G401 (cell line): ENCODE measurements at regions not wholly inside any gene's neighbourhood (a gene's known extent, or its start where the extent isn't known, plus 50 kb on each side); places are given as distances from the start of the nearest gene placed in this dataset.

Source experiments
- DNase-seq: peaks from one replicate; pipeline ENCODE4 v3.0.0-alpha.2; 2015; ENCODE audit warnings: low spot score
- in situ Hi-C: cut with HindIII; loops from 2 replicates; pipeline ENCODE4 v1.10.0; 2016; ENCODE audit warnings: low sequenced_read_pairs, mixed read lengths

DNA sequence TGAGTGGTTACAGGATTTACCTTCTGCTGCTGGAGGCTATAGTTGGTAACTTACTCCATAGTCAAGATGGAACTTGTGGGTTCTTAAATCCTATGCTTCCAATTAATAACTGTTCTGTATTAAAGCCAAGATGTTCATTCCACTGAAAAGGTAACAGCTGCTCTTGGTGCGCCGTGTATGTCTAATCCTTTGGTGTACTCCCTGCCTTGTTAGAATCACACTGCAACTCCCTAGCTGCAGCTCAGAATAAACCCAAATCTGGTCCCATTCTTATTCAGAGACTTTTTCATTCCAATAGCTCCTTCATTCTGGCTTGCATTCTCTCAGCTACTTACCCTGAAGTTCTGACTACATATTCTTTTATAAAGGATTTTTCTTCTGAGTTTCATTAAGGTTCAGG is 1355.5 kb downstream of the MAT2B start:
- DNase-seq, result no peak
- in situ Hi-C loops, result no loop called here

DNA sequence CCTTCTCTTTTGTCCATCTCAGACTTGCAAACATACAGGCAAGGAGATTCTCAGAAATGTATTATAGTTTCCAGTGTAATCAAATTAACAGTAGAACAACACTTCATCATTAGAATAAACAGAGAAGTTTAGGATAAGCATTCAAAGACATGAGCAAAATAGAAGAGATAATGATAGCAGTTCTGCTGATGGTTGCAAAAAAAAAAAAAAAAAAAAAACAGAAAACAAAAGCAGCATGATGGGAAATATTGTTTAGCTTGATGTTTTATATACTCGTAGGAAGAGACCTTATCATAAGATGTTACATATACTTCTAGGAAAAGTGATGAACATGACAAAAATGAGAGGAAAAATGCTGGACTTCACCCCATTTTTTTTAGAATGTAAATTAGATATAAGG is 1356.2 kb downstream of the MAT2B start:
- no peak for DNase-seq
- in situ Hi-C loops, result no loop called here

DNA sequence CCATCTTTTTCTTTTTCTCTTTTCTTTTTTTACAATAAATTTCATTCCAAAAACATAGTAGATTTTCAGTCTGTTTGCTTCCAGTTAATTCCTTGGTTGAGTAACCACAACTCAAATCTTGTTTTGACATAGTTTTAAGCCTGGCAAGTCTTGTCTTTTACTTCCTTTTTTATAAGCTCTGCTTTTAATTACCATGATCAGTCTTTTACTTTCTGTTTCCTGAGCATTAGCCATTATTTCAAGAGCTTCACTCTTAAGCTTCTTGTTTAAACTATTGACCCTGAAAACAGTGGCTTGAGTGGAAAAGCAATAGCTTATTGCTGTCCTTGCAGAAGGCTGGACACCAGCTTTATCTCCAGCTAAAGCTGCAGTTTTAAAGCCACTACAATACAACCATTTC is 1363.3 kb downstream of the MAT2B start:
- no peak for DNase-seq
- in situ Hi-C loops, result no loop called here

DNA sequence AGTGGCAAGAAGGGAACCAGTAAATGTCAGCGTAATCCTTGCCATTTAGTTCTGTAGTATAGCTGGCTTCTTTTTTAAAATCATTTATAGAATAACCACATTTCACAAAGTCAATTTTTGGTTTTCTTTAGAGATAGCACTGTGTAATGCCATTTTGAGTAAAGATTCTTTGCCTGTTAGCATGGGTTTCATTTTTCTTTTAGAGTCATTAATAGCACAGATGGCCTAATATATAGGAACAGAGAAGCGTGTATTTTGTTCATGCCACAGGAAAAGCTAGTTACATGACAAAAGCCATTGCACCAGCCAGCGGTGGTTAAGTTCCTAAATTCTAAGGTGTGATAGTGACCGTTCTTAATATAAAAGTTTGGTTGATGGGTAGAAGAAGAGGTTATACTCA is 1363.9 kb downstream of the MAT2B start:
- no peak for DNase-seq
- in situ Hi-C loops, result no loop called here

DNA sequence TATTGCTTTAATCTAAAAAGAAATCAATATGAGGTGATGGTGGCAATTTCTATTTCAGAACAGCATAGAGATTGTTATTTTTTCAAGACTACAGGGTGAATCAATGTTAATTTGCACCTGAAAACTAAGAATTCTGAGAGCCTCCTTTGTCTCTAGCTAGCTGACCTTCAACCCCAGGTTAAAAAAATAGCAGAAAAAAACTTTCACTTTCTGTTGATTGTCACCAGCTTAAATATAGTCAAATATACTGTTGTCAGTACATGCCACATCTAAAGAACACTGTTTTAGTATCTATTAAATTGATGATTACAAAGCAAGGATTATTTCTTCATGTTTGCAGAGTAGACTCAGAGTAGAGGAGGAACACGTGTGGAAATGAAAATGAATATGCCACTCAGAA is 1371.4 kb downstream of the MAT2B start:
- DNase-seq, result no peak
- in situ Hi-C loops, result no loop called here

DNA sequence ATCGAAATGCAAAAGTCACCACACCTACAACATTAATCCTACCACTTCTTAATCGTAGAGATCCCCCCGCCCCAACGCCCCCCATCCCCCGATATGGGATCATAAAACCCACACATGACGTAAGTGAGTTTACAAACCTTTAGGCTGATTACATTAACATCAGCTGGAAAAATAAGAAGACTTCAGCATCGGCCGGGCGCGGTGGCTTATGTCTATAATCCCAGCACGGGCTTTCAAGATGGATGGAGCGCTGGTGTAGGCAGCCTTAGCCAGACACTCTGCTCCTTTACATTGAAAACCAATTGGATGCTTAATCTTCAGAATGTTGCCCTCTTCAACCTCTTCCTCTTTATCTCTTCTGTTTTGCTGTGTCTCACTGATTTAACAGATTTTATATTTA is 1376.0 kb downstream of the MAT2B start:
- in situ Hi-C loops, result no loop called here
- DNase-seq, result no peak

DNA sequence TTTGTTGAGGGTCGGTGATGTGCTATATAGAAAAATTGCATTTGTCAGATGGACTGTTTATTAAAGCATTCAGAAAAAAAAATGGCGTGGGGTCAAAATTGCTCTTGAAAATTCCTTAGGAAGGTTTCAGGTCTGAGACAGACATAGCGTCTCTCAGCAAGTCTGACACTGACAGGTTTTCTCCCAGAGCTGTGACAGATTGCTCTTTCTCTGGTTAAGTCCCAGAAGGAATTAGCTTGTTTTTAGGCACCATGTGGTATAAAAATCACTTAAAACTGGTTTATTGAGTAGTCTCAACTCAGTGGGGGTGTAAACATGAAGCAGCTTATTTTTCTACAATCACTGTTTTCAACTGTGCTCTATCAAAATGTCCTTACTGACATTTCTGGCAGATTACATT is 1379.8 kb downstream of the MAT2B start:
- no peak for DNase-seq
- in situ Hi-C loops, result no loop called here

DNA sequence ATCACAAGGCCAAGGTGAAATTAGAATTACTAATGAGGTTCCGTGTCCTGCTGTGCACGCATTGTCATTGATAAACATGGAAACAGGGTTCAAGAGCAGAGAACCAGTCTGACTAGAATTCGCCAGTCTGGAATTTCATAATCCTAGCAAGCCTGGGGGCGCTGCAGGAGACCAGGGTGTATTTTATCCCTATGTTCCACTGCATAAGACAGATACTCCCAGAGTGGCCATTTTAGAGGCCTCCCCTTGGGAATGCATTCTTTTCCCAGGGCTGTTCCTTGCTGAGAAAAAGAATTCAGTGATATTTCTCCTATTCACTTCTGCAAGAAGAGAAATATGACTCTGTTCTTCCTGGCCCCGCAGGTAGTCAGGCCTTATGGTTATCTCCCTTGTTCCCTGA is 1387.7 kb downstream of the MAT2B start:
- DNase-seq, result no peak
- in situ Hi-C loops, result no loop called here

DNA sequence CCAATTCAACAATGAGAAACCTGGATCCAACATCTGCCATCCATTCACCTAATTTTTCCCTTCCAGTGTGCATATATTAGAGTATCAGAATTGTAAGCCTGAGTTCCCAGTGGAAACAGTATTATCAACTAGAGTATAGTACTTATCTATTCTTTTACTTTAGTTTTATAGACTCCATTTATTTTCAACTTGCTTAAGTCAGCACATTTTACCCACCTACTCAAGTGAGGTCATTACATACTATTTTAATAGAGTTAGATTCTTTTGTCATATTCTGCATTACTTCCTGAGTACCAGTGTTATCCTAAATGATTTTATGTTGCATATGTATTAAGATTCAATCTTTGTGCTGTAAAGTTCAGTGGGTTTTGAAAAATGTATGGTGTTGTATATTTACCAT is 1393.3 kb downstream of the MAT2B start:
- DNase-seq, result no peak
- in situ Hi-C loops, result no loop called here

DNA sequence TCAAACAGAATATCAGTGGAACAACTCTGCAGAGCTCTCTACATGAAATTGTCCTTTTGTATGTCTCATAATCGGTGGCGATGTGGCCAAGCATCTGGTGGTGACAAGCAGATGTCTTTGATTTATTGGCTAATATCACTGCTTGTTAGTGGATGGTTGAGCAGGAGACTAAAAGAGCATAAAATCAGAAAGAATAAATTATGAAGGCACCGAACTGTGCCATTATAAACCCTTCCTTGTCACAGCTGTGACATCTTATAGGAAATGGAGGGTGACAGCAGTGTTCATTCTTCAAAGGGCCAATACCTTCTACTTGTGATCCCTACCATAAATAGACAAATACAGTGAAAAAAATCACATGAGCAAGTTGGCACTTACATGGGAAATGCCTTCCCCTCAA is 1404.3 kb downstream of the MAT2B start:
- in situ Hi-C loops, result no loop called here
- no peak for DNase-seq

DNA sequence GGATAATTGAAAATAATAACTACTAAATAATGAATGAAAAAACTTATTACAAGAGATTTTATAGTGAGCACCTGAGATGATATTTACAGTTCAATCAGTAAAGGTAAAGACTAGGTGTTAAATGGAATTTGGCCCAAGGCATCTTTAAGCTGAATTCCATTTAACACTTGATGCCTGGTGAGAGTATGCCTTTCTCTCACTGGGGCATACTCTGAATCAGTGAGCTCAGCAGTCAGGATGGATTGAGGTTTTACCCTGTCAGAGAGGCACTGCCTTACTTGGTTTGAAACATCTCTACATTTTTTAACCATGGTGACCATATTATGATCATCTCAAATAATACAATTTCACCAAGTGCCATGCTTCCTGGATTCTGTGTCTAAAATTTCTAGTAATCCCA is 1416.3 kb downstream of the MAT2B start:
- in situ Hi-C loops, result no loop called here
- DNase-seq, result no peak

DNA sequence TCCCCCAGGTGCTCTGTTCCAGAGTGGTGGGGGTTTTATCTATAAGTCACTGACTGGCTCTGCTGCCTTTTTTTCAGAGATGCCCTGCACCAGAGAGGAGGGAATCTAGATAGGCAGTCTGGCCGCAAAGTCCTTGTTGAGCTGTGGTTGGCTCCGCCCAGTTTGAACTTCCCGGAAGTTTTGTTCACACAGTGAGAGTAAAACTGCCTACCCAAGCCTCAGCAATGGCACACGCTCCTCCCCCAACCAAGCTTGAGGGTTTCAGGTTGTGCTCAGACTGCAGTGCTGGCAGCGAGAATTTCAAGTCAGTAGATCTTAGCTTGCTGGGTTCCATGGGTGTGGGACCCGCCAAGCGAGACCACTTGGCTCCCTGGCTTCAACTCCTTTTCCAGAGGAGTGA is 1428.6 kb downstream of the MAT2B start:
- no peak for DNase-seq

DNA sequence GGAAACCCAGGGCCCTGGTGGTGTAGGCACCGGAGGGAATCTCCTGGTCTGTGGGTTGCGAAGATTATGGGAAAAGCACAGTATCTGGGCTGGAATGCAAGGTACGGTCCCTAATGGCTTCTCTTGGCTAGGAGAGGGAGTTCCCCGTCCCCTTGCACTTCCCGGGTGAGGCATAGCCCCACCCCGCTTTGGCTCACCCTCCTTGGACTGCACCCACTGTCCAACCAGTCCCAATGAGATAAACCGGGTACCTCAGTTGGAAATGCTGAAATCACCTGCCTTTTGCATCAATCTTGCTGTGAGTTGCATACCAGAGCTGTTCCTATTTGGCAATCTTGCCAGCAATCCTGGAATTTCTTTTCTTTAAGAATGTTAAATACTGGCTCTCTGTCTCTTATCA is 1429.1 kb downstream of the MAT2B start:
- in situ Hi-C loops, result no loop called here
- DNase-seq, result no peak

More for the DNA sequence above, 1428.6 kb downstream of the MAT2B start:
- in situ Hi-C loops, result no loop called here

DNA sequence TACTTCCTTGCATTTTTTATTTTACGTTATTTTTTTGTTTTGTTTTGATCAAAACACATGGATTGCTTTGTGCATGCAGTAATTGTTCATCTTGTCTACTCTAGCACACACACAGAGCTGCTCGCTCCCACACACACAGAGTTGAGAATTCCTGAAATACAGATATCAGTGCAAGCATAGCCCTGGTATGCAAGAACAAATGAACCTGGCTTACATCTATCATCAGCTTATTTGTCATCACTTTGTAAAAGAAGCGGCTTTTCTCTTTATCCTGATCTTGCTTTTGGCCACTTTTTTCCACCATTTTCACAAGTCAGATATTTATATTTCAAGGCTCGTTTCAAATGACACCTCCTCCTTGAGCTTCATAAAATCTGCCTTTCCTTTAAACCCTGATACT is 1435.7 kb downstream of the MAT2B start:
- in situ Hi-C loops, result no loop called here
- no peak for DNase-seq

DNA sequence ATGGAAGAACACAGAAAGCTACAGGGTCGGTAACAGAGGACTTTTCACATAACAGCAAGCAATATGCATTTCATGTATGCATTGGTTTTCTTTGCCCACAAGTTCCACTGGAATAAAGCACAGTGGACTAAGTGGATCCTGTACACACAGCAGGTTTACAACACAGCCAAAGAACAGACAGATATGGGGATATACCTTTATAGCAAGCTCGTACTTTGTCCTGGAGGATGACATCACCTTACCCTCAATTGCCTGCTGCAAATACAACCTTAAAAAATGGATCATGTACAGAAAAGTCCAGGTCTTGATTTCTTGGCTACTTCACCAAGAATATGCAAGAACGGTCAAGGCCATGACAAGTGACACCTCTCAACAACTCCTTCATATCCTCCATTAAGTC is 1445.5 kb downstream of the MAT2B start:
- no peak for DNase-seq
- in situ Hi-C loops, result no loop called here

DNA sequence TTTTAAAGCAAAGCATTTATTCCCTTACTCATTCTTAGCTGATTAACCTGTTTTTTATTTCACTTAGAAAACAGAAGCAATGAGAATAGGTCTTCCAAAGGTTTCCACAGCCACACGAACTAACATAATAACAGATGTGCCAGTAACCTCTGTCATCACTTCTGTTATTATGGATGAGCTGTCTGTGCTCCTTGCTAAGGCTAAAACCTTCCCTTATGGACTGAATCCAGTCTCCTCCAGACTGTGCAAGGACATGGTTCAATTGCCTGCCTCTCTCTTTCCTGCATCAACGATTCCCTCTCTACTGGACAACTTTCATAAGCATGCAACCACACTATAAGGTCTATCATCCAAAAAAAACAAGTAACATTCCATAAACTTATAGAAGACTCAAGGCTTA is 1446.2 kb downstream of the MAT2B start:
- DNase-seq, result no peak
- in situ Hi-C loops, result no loop called here

DNA sequence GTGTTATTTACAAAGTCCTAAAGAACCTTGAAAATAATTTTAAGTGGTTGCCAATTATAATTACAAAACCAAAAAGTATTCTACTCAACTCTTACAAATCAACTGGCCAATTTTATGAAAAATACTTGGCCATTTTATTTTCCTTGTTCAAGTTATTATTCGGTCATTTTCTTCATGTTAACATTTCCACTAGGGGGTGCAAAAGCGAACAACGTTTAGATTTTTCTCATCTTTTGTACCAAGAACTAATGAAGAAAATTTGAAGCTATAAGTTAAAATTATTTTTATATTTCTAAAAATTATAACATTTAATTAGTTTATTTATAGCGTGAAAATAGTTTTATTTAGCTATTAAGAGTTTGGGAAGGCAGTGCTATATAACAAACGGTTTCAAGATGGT is 1453.3 kb downstream of the MAT2B start:
- in situ Hi-C loops, result no loop called here
- no peak for DNase-seq

DNA sequence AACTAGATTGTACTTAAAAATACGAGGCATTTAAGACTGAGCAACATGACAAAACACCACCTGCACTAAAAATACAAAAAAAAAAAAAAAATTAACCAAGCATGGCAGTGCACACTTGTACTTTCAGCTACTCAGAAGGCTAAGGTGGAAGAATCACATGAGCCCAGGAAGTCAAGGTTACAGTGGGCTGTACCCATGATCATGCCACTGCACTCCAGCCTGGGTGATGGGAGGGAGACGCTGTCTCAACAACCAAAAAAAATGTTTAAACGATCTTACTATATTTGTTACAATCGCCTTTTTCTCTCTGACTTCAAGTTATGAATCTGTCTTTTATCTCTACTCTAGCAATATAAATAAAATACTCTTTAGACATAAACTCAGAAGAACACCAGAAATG is 1454.3 kb downstream of the MAT2B start:
- in situ Hi-C loops, result no loop called here
- no peak for DNase-seq

DNA sequence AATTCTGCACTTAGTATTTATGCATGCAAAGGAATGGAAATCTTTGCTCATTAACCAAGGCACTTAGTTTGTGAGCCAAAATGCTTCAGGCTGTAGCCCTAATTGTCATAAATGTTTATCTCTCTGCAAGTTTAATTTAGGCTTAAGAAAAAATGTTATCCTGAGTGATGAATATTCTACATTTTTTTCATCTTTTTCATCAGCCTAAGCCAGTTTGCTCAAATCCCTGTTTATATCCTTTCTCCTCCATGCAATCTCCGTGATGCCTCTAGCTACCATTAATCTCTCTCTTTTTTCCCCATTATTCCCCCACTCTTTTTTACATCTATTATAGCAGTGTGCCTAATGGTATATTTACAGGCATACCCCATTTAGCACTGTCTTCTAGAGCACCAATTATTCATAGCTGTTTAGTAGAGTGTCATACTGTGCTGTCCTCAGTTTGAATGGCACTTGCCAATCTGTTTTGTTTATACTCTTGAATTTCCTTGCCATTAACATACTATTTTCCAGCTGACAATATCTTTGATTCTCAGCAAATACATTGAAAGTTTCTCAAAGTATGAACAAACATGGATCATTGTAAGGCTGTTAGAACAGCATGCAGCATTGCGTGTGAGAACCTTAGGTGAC is 1457.0 kb downstream of the MAT2B start:
- in situ Hi-C loops, result no loop called here

DNA sequence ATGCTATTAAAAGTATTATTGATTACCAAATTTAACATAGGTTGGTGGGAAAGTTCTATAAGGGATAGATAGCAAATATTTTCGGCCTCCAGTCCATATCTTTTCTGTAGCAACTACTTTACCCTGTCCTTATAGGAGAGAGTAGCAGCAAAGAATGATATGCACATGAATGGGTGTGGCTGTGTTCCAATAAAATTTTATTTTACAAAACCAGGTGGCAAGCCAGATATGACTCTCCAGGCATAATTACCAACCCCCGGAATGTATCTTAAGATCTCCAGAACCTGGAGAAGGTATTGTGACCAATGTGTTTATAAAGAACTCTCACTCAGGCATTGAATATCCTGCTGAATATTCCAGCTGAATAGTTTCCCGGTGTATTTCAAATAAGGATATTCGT is 1461.2 kb downstream of the MAT2B start:
- in situ Hi-C loops, result no loop called here
- no peak for DNase-seq

More for the DNA sequence above, 1457.0 kb downstream of the MAT2B start:
- DNase-seq, result no peak

DNA sequence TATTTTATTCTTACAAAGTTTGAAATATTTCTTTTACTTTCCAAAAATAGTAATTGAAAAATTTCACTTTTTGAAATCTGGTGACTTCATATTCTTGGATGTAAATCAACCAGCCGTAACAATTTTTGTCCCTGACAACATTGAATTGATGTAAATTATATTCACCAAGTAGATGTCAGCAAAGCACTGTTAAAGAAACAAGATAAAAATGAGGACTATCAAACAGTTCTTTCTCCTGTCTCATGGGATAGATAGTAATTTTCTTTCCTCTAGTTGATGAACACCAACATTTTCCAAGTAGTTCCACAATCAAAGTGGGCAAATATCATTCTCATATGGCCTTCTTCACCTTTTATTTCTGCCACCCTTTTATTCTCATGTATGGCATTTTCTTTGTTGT is 1461.9 kb downstream of the MAT2B start:
- in situ Hi-C loops, result no loop called here
- DNase-seq, result no peak

DNA sequence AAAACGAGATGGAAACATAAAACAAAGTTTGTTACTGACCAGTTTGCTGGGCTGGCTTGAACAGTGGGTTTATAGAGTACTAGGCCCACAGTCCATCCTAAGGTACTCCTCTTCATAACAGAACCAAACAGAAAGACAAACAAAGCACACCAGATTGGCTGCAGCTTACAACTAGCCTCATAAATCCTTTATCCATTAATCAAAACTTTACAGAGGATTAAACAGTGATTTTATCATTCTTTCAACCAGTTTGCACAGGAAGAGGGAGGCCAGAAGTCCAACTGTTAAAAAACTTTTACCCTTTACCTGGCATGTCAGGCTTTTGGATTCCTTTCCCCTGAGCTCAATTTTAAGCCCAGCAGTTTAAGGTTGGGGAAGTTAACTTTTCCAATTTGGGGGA is 1467.6 kb downstream of the MAT2B start:
- no peak for DNase-seq
- in situ Hi-C loops, result no loop called here
